HG03469 (cell line): ENCODE measurements at regions not wholly inside any gene's neighbourhood (a gene's known extent, or its start where the extent isn't known, plus 50 kb on each side); places are given as distances from the start of the nearest gene placed in this dataset.
"Not testable (repeated sequence)": the region's sequence is repeated elsewhere in the genome, so short reads cannot be mapped to it uniquely, and the experiment has no call there.

Source experiments
- ATAC-seq: cut with Tn5 transposase; IDR thresholded peaks from one replicate; pipeline ENCODE4 v1.9.1; 2021; ENCODE audit warnings: mild to moderate bottlenecking, moderate library complexity, moderate number of reproducible peaks; ENCODE audit not compliant: unreplicated experiment

GRCh38 chr1:37362594-37363385 lies 111.6 kb upstream of the ZC3H12A start:
- no peak for ATAC-seq

DNA sequence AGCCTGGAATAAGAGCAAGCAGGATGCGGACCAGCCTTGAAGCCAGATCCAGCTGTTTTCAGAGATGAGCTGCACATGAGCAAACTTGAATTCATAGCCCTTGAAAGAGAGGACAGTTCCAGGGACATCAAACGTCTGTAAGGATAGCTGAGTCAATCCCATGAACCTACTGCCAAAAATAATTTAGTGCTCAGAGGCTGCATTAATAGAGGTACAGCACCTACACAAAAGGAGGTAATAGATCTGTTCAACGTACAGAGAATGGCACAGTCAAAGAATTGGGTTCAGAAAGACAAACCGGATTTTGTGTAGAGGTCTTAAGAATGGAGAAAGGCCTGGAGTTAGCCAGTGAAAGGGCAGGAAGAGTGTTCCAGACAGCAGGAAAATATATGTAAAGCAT lies 110.8 kb upstream of the ZC3H12A start:
- ATAC-seq, result no peak

DNA sequence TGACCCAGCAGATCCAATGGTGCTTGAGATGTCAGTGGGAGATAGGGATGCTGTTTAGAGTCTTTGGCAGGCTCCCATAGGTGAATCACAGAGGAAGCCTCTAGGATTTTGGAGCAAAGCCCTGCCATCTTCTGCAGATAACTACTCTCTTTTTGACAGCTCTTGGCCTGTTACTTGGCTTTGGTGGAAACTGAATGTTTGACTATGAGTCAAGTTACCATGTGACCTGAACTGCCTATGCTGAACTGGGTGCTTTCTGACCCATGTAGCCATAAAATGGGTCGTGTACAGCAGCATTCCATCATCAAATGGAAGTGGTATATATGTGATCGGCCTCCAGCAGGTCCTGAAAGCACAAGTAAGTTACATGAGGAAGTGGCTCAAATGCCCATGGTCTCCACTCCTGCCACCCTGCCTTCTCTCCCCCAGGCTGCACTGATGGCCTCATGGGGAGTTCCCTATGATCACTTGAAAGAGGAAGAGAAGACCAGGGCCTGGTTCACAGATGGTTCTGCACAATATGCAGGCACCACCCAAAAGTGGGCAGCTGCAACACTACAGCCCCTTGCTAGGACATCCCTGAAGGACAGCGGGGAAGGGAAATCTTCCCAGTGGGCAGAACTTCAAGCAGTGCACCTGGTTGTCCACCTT lies 105.6 kb upstream of the ZC3H12A start:
- not testable (repeated sequence) for ATAC-seq

GRCh38 chr1:37372302-37372701 lies 102.1 kb upstream of the ZC3H12A start:
- ATAC-seq, result no peak

DNA sequence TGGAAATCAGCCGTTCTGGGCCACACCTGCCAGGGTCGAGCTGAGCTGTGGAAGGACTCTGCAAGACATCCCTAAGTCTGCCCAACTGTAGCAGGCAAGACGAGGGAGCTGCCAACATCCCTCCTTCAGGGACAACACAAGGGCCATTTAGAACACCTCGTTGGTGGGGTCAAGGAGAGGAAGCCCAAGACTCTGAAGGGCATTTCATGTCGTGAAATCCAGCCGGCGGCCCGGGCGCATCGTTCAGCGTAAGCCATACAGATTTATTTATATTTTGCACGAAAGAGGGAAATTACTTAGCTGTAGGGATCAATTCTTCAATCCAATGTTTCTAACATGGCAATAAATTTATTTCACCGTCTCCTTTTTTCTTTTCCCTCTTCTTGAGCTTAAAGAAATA lies 101.7 kb upstream of the ZC3H12A start:
- ATAC-seq, result no peak

- ATAC-seq, result no peak
Measured at GRCh38 chr1:37373413-37373812, 101.0 kb upstream of the ZC3H12A start.

DNA sequence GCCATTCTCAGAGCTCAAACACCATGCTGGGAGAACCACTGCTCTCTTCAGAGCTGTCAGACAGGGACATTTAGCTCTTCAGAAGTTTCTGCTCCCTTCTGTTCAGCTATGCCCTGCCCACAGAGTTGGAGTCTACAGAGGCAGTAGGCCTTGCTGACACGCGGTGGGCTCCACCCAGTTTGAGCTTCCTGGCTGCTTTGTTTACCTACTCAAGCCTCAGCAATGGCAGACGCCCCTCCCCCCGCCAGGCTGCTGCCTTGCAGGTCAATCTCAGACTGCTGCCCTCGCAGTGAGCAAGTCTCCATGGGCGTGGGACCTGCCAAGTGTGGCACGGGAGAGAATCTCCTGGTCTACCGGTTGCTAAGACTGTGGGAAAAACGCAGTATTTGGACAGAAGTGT lies 93.8 kb upstream of the ZC3H12A start:
- ATAC-seq, result not testable (repeated sequence)

DNA sequence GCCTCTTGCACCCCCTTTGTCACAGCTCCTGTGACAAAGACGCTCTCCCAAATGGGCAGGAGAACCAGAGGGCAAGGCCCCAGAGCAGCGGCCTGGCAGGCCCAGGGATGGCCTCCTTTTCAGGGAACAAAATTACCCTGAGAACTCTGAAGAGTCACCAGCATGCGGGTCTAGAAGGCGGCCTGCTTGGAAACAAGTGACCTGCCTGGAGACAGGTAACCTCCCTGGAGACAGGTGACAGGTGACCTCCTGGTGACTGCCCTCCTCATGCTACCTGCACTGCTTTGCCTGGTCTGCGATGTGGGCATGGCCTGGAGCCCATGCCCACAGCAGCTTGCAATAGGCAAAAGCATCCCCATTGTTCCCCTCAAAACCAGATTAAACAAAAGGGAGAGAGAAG lies 86.5 kb upstream of the ZC3H12A start:
- ATAC-seq, result no peak

DNA sequence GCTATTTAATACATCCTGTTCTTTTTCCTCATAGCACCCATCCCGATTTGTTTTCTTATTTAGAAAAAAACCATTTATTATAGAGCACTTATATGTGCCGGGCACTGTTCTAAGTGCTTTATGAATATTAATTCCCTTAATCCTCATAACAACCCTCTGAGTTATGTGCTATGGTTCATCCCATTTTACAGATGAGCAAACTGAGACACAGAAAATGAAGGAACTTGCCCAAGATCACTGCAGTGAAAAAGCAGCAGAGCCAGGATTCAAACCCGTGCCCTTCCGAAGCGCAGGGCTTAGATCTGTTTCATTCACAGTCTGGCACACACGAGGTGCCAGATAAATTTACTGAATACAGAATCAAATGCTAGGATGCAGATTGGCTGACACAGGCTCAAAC lies 85.1 kb upstream of the ZC3H12A start:
- no peak for ATAC-seq

DNA sequence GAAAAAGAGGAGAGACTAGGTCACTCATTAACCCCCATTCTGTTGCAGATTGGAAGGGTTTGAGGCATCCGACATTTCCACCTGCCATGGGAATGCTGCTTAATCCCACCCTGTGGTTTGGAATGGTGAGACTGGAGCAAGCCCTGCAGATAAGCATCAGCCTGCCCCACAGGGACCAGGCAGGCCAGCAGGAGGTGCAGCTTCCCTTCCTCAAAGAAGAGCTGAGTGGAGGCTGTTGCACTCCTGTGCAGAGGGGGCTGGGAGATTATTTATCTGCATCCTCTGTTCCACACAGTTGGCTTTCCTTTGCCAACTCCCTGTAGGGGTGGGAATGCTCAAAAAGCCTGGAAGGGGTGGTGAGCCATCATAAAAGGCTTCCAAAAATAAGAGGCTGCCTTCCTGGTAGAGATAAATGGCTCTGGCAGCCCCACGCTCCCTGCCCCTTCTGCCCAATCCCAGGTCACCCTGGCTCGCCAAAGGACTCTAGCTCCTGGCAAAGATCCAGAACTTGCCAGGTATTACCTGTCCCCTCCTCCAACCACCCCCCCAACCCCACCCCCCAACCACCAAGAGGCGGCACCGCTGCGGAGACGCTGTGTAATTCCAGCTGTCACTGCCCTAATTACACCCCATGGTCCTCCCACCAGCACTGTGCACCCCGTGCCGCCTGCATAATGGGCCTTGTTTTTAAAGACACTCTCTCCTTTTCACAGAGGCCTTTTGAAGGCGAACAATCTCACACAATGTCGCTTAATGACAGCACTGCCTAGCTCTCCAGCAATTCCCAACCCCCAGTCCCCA lies 83.0 kb upstream of the ZC3H12A start:
- no peak for ATAC-seq

DNA sequence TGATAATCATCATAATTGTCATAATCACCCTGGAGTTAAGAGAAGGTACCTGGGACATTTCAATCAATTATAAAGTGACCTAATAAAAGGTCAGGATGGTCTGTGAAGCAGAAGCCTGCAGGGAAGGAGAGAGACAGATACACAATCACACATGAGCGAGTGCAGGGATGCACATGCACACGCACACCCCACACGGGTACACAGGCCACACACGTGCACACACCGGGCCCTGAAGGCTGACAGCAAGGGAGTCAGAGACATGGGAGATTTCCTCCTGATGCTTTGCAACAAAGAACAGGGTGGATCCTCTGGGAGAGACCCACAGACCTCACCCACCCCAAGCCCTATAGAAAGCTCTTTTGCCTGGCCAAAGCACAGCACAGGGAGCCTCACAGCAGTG lies 82.3 kb upstream of the ZC3H12A start:
- ATAC-seq, result no peak

- ATAC-seq, result no peak
Measured at GRCh38 chr1:37393173-37394120, 80.9 kb upstream of the ZC3H12A start.

GRCh38 chr1:37394574-37395464 lies 79.6 kb upstream of the ZC3H12A start:
- no peak for ATAC-seq

DNA sequence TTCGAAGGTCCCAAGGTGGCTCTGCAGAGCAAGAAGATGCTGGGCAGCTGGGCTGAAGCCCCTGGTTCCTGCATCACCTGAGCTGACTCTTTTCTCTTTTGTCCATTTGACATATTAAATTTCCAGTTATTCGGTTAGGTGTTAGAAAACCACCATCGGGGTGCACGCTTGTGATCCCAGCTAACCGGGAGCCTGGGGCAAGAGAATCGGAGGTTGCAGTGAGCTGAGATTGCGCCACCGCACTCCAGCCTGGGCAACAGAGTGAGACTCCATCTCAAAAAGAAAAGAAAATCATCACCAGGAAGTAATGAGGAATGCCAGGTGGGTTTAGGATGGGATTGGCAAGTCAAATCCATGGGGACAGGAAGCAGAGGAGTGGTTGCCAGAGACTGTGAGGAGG lies 76.3 kb upstream of the ZC3H12A start:
- no peak for ATAC-seq

GRCh38 chr1:37399205-37399604 lies 75.2 kb upstream of the ZC3H12A start:
- ATAC-seq, result no peak

DNA sequence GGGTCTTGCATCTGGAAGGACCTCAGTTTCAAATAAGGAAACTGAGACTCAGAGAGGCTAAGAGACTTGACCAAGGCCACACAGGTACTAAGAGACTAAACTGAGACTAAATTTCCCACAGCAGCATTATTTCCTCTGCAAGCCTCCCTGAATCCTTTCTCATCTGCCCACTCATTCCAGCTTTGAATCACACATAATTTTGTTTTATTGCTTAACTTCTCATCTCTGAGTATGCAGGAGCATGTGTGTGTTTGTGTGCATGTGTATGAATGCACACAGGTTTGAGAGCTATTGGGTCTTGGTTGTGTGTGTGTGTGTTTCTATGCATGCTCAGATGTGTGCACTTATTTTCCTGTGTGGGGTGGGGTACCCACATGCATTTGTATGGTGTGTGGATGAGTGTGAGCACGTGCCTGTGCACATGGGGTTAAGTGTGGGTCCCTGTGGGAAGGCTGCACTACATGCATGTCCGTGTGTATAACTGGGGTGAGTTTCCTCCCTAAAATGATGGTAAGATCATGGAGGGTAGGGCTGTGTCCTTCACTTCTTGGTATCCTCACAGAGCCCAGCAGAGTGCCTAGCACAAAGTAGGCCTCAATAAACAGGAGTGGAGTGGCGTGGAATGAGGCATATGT lies 74.4 kb upstream of the ZC3H12A start:
- no peak for ATAC-seq

DNA sequence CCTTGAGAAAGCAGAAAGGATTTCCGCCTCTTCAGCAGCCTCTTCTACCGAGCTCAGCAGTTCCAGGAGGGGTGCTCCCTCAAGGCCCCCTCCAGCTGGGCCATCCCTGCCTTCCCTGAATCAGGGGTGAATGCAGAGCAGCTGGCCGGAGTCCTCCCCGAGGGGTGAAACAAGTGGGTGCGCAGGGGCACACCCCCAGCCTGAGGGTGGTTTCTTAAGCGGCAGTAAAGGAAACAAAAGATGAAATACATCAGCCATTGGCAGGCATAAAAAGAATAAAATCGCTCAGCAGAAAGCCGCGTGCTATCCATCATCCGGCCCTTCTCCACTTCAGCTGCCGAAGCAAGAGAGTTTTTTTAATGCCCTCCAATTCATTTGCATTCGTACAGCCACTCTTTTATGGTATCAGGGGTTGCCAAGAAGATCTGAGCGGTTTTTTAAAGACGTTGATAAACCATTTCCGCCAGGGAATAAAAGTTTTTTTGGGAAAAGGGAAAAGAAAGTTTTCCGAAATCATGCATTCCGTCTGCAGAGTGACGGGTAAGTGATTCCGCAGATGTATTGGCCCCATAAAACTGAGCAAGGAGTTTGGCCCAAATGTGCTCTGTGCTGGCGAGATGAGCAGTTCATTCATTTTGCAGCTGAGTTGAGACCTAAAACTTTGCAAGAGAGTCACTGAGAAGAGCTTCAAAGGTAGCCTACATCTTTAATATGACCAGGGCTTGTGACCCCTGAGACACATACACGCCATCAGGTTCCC lies 73.7 kb upstream of the ZC3H12A start:
- no peak for ATAC-seq

DNA sequence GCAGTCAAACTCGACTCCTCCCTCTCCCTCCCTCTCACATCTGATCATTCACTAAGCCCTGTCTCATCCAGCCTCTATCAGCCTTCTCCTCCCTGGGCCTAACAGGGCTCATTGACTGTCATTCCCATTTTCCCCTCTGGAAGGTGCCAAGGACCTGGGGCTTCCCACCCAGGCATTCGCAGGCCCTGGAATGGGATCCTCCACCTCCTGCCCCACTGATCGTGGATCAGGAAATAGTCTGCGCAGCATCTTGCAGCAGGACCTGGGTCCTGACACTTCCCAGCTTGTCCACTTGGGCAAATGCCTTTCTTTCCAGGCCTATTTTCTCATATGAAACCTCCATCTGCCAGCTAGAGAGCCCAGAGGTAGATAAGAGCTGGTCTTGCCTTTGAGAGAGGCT lies 71.2 kb upstream of the ZC3H12A start:
- no peak for ATAC-seq
